Fibroblast of gingiva (primary cell): ENCODE measurements at regions not wholly inside any gene's neighbourhood (a gene's known extent, or its start where the extent isn't known, plus 50 kb on each side); places are given as distances from the start of the nearest gene placed in this dataset.
"Not testable (repeated sequence)": the region's sequence is repeated elsewhere in the genome, so short reads cannot be mapped to it uniquely, and the experiment has no call there.

Source experiments
- DNase-seq: peaks from one replicate; pipeline ENCODE4 v3.0.0-alpha.2; 2011; ENCODE audit warnings: low read depth

DNA sequence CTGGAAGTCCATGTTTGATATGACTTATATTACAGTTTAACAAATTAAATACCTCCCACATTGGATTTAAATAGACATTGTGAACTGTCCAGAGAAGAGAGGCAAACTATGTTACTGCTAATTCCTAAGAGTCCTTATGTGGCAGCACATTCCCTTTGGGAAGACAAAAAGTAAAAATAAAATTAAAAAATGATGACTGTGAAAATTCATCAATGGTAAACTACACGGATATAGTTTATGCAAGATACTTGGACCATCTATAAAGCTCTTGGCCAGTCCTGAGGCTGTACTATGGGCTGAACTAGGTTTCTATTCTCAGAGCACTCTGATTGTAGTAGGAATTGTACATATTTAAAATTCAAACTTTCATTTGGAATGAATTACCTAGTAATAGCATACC lies 206.4 kb downstream of the LRRK2 start:
- no peak for DNase-seq

DNA sequence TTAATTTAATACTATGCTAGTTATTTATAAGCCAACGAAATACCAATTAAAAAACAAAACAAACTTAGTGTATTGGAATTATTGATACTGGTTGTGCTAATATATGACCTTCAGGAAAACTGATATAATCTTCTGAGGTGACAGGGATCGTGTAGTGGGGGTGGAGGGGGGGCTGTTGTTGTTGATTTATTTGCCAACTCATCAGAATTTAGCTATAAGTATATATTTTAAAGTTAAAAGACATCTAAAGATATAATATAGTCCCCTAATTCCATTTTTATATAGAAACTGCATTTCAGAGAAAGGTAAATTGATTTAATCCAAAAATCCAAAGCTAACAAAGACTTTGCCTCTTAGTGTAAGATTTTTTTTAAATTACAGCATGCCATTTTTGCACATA lies 210.5 kb downstream of the LRRK2 start:
- no peak for DNase-seq

DNA sequence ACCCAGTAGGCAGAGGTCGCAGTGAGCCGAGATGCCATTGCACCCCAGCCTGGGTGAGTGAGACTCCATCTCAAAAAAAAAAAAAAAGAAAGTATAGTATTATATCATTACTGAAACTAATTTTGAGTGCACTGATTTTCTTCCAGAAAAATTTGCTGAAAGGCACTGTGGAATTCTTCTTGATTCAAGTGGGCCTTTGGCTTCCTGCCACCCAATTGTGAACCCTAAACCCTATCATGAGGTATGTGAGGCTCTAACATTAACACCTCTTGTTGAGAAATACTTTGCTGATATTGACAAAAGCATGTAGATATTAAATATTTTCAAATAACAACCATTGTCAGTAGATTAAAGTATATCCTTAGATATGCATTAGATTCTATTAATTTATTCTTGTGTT lies 211.2 kb downstream of the LRRK2 start:
- no peak for DNase-seq

DNA sequence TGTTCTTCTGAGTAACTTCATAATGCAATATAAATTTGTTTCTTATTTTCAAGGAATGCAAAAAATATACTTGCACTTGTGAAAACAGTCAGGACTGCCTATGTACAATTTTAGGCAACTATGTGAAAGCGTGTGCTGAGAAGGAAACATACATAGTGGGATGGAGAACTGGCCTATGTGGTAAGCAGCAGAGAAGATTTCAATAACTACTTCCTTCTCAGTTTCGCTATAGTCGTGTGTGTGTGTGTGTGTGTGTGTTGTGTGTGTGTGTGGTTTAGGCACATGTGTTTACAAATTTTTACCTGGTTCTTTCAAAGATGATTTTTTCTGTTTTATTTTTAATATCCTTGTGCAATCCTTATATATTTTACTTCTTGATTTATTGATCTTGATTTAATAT lies 211.8 kb downstream of the LRRK2 start:
- DNase-seq = no peak

DNA sequence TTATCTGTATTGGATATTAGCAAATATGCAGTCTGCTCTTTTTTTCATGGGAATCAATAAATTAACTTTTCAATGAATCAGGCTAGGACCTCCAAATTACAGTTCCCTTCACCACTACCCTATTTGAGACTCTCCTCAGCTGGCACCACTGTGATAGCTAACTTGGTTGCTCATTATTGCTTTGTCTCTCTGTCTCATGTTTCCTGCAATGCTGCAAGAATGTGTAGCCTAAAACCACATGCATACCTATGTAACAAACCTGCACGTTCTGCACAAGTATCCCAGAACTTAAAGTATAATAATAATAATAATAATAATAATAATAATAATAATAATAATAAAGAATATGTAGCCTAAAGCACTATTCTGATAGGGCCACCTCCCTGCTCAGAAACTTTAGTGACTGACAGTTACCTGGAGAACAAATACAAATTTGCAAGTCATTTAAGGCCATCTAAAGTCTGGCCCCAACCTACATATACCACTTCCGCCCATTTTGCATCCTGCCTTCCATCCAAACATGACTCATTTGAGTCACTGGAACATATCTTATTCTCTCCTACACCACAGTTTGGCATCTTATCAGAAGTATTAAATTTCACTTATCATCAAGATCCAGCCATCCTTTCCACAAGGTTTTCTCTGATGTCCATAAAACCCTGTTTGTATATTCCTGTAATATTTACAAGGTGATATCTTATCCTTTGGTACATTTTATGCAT lies 215.1 kb downstream of the LRRK2 start:
- no peak for DNase-seq

DNA sequence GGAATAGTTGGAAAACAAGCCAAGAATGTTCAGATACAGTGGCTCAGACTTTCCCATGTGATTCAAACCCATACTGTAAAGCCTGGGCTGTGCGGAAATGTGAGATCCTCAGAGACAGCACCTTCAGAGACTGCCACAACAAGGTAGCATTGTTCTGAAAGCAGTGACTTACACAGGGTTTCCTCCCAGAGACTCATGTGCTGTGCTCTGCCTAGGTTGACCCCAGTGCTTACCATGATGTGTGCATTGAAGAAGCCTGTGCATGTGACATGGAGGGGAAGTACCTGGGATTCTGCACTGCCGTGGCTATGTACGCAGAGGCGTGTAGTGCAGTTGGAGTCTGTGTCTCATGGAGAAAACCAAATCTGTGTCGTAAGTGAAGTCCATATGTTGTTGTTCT lies 219.4 kb downstream of the LRRK2 start:
- DNase-seq = no peak

DNA sequence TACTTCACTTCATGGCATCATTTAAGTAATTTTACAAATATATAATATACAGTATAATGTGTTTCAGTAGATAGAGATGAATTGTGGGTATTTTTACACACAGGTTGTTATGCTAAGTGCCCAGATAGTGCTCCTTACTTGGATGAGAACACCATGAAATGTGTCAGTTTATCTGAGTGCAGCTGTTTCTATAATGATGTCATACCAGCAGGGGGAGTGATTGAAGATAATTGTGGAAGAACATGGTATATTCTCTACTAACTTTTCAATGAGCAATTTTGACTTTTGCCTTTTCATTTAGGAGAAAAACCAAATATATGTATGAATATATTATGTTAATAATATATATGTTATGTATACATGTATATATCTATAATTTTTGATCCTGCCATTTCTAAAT lies 221.6 kb downstream of the LRRK2 start:
- no peak for DNase-seq

DNA sequence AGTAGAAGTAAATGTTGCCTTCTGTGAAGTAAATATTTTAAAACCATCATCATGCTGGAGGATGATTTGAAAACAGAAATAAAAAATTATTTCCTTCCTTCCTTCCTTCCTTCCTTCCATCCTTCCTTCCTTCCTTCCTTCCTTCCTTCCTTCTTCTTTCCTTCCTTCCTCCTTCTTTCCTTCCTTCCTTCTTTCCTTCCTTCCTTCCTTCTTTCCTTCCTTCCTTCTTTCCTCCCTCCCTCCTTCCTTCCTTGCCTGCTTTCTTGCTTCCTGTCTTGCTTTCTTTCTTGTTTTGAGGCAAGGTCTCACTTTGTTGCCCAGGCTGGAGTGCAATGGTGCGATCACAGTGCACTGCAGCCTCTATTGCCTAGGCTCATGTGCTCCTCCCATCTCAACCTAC lies 223.7 kb downstream of the LRRK2 start:
- not testable (repeated sequence) for DNase-seq

DNA sequence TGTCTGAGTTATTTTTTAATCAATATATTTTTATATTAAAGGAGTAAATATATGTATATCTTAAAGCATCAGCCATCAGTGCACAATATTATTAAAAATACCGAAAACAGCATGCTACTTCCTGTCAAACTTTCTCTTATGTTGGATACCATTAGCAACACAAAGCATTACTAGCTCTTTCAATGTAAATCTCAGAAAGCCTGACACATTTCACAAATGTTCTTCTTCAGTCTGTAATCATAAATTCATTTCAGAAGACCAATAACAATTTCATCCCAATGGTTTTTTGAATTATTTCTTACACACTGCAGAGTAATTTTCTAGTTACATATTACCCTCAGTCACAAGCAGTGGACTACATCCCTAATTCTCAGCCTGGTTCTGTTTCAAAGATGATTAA lies 226.9 kb downstream of the LRRK2 start:
- no peak for DNase-seq

DNA sequence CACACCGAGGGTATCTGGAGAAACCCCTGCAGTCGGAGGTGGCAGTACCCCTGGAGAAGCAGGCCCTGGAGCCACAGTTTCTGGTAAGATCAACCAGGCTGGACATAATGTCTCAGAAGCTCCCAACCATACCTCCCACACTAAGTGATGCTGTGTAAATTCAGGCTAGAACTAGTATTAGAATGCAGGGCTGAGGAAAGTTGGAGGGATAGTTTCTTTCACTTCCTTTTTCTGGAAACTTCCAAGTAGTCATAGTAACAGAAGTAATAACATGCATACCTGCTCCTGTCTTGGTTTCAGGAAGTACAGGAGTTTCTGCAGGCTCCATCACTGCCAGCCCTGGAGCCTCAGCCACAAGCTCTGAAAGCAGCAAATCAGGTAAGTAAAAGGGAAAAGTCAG lies 228.1 kb upstream of the CNTN1 start:
- DNase-seq = no peak

DNA sequence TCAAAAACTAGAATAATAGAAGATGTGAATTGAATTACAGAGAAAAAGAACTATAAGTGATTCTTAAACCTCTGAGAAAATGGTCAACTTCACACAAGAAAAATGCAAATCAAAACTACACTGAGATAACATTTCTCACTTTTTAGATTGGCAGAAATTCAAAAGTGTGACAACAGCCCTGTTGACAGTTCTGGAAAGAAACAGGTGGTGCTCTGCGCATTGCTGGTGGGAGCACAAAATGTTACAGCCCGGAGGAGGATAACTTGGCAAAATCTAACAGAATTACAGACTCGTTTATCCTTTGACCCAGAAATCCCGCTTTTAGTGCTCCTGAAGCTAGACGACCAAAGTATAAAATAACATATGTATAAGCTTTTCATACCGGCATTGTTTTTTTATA lies 222.5 kb upstream of the CNTN1 start:
- DNase-seq = no peak

DNA sequence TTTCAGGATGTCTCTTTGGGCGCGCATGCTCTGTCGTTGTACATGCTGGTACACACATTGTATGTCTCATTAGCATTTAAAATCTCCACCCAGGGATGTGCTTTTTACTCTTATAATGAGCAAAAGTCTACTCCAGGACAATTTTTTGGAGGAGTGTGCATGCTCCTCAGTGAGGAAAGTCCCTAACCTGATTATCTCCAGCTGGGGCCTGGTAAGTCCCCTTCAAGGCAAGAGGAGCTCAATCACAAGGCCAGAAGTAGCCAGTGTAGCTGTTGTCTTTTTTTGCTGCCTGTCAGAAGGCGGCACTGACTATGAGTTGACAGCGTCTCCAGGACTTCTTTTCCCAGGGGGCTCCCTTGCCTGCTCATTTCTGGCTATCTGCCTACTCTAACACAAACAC lies 218.3 kb upstream of the CNTN1 start:
- DNase-seq = no peak

DNA sequence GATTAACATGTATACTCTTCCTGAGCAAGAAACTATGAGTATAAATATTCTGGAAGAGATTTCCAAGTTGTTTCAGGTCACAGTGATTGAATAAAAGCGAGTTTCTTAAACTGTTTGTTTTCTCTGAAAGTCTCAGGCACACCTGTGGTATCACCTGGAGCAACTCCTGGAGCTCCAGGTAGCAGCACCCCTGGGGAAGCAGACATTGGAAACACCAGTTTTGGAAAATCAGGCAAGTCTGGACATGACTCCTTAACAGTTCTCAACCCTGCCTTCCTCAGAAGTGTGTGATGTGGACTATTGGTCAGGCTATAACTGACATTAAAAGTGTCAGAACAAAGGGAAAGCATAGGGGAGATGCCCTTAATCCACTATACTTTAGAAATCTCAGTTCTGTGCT lies 217.6 kb upstream of the CNTN1 start:
- DNase-seq = no peak

DNA sequence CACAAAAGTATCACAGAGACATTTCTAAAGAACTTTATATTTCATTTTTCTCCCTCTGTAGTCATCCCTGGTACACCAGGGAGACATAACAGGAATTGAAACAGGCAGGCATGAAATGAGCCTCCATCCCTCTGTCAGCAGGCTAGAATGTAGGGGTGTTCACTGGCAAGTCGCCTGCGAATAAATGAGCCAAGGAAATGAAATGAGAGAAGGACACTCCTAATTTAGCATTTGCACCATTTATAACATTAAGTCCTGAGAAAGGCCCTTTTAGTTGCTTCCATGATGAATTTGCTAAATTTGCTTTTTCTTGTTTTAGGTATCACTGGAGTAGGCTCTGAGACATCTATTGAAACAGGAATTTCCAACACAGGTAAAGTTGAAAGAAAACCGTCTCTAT lies 192.4 kb upstream of the CNTN1 start:
- no peak for DNase-seq

DNA sequence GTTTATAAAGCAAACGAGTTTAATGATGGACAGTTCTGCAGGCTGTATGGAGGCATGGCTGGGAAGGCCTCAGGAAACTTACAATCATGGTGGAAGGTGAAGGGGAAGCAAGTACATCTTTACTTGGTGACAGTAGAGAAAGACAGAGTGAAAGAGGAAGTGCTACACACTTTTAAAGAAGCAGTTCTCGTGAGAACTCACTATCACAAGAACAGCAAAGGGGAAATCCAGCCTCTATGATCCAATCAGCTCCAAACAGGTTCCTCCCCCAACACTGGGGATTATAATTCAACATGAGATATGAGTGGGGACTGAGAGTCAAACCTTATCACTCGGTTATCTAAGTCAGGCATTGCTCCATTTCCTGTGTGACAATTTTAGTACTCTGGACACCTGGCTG lies 189.9 kb upstream of the CNTN1 start:
- no peak for DNase-seq

DNA sequence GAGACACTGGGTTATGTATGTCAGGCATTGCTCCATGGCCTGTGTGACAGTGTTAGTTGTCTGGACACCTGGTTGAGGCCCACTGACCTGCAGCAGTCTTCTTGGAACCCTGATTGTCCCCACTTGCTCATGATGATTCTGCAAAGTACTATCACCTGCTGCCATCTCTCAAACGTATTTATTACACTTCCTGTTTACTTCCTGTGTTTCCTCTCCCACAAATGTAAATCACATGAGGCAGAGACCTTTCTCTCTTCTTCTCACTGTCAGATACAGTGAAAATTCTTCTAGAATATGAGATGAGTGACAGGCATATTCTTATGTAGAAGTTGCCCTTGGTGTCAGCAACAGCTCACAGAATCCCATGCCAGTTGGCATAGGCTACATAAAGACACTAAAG lies 186.9 kb upstream of the CNTN1 start:
- no peak for DNase-seq

DNA sequence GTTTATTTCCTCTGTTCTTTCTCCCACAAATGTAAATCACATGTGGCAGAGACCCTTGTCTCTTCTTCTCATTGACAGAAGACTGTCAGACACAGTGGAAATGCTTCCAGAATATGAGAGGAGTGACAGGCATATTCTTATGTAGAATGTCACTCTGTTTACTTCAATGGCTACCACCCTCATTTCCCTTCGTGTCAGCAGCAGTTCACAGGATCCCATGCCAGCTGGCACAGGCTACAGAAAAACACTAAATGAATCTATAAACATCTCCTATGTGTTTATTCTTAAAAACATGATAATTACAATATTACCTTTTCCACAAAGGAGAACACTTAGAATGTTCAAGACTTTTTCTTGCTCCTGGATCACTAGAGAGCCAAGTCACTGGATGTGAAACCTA lies 183.8 kb upstream of the CNTN1 start:
- no peak for DNase-seq

DNA sequence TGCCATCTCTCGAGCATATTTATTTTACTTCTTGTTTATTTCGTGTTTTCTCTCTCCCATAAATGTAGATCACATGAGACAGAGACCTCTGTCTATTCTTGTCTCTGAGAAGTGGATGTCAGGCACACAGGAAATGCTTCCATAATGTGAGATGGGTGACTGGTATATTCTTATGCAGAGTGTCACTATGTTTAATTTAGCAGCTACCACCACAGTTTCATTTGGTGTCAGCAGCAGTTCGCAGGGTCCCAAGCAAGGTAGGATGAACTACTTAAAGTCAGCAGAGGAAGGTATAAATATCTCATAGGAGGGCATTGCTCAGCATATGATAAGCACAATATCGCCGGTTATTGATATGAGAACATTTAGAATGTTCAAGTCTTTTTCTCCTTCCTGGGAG lies 180.9 kb upstream of the CNTN1 start:
- DNase-seq = no peak

DNA sequence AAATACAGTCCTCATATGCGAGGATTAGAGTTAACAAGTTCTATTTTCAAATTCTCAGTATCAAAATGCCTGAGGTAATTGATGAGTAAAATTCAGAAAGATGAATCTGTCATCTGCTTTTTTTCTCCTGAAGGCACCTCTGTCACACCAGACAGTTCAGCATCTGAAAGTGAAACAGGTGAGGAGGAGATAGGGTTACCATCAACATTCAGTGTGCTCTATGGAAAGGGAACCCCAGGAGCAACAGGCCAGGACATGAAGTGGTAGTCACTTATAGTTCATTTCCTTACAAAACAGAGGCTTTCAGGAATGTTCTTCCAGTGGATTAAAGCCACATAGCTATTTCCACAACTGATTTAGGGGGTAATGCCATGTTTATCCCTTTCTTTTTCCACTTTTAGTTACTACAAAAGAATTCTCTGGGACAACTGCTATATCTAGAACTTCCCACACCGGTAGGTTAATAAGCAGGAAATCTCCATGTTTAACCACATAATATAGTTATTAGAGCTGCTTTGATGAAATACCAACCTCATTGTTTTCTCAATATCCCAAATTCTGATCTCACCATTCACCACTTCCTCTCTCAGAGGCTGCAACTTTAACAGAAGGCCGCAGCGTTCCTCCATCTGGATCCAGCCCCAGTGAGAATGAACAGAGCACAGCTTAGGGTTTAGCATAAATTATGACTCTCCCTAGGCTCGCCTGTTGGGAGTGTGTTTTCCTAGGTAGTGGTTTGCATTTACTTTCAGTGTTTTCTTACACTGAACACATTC lies 177.0 kb upstream of the CNTN1 start:
- peak; percentile 9 for DNase-seq

DNA sequence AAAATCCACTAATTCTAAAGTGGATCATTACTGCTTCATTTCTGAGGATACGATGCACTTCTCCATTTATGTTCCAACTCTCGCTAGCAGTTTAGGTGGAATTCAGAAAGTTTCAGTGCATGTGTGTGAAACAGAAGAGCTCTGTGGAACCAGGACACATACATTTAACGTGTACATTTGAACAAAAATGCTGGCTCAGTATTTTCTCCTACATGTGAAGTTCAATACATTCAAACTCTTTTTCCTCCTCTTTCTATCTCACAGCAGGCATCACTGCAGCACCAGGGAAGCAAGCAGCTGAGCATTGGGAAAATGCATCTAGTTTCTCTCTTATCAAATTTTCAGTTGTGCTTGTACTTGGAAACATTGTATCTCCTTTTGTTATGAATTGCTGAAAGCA lies 169.4 kb upstream of the CNTN1 start:
- no peak for DNase-seq

DNA sequence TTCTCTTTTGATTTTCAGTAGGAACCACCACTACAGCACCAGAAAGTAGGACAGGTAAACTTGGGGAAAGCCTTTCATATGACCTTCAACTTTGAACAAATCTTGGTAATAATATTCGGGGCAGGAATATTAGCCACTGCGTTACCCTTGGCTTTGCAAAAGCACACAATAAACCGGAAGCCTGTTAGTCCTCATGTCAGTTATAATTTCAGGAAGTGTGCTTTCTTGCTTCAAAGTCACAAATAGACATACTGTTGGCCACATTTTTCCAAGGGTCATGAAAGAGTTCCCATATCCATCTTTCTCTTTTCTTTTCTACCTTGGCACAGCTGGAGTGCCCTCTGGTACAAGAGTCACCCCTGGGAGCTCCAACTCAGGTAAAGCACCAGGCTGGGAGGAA lies 167.2 kb upstream of the CNTN1 start:
- no peak for DNase-seq

DNA sequence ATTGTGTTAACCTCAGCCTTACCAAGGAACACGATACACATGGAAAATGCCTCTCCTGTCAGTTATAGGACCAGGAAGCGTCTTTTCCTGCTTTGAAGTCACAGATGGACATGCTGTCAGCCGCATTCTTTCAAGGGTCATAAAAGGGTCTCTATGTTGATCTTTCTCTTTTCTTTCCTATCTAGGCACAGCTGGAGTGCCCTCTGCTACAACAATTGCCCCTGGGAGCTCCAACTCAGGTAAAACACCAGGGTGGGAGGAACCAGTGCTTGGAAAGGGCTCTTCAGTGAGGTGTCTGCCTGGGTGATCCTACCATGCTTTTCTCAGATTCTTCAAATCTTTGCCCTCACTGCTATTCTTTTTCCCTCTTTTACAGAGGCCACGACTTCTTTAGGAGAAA lies 157.4 kb upstream of the CNTN1 start:
- no peak for DNase-seq

DNA sequence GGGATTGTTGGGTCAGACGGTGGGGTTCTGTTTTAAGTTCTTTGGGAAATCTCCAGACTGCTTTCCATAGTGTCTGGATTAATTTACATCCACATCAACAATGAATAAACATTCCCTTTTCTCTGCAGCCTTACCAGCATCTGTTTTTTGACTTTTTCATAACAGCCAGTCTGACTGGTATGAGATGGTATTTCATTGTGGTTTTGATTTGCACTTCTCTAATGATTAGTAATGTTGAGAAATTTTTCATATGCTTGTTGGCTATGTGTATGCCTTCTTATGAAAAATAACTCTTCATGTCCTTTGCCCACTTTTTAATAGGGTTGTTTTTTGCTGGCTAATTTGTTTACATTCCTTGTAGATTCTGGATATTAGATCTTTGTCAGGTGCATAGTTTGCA lies 140.8 kb upstream of the CNTN1 start:
- DNase-seq = peak; percentile 25

DNA sequence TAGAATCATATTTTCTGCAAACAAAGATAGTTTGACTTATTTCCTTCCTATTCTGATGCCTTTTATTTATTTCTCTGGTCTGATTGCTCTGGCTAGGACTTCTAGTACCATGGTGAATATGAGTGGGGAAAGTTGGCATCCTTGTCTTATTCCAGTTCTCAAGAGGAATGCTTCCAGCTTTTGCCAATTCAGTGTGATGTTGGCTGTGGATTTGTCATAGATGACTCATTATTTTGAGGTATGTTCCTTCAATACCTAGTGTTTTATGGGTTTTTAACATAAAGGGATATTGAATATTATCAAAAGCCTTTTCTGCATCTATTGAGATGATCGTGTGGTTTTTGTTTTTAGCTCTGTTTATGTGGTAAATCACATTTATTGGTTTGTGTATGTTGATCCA lies 139.4 kb upstream of the CNTN1 start:
- peak; percentile 26 for DNase-seq
